Hepatocyte (in vitro differentiated cells): ENCODE measurements at regions not wholly inside any gene's neighbourhood (a gene's known extent, or its start where the extent isn't known, plus 50 kb on each side); places are given as distances from the start of the nearest gene placed in this dataset.

Source experiments
- CTCF ChIP-seq: fragments of 200-600 bp; sonication (generic); IDR thresholded peaks from 2 replicates; pipeline ENCODE4 v1.5.1; 2016; ENCODE audit warnings: antibody characterized with exemption, mild to moderate bottlenecking; ENCODE audit not compliant: poor library complexity
- EZH2phosphoT487 ChIP-seq: fragments of 200-600 bp; sonication (generic); IDR thresholded peaks from one replicate; pipeline ENCODE4 v1.6.1; 2018; ENCODE audit warnings: antibody characterized with exemption, mild to moderate bottlenecking, low read depth, moderate library complexity; ENCODE audit not compliant: unreplicated experiment, severe bottlenecking

GRCh38 chr15:46577767-46578166 lies 942.9 kb downstream of the SQOR start:
- TF ChIP-seq EZH2phosphoT487 (no peak), CTCF (no peak)
